ENCODE measurements at regions not wholly inside any gene's neighbourhood (a gene's known extent, or its start where the extent isn't known, plus 50 kb on each side); places are given as distances from the start of the nearest gene placed in this dataset.

- H3K4me3 ChIP-seq (ENCODE audit: low read depth, low read length) = no peak overlapping the region
- TF ChIP-seq CTCF (IDR thresholded peaks at IDR 0.05; ENCODE audit: borderline replicate concordance, insufficient read depth, low read depth, low read length) = no peak
These were observed 356.3 kb downstream of the PLPP3 start for GRCh38 chr1:56222914-56223540.

GRCh38 chr1:56220021-56220420 is 359.3 kb downstream of the PLPP3 start:
- no peak for TF ChIP-seq CTCF (IDR thresholded peaks at IDR 0.05; ENCODE audit: borderline replicate concordance, insufficient read depth, low read depth, low read length)
- H3K4me3 ChIP-seq (ENCODE audit: low read depth, low read length) = no peak overlapping the region

GRCh38 chr1:56218023-56218422 is 361.3 kb downstream of the PLPP3 start:
- no peak overlapping the region for H3K4me3 ChIP-seq (ENCODE audit: low read depth, low read length)
- TF ChIP-seq CTCF (IDR thresholded peaks at IDR 0.05; ENCODE audit: borderline replicate concordance, insufficient read depth, low read depth, low read length) = no peak

GRCh38 chr1:56216218-56216617 is 363.1 kb downstream of the PLPP3 start:
- no peak overlapping the region for H3K4me3 ChIP-seq (ENCODE audit: low read depth, low read length)
- TF ChIP-seq CTCF (IDR thresholded peaks at IDR 0.05; ENCODE audit: borderline replicate concordance, insufficient read depth, low read depth, low read length) = no peak

GRCh38 chr1:56215771-56216170 is 363.6 kb downstream of the PLPP3 start:
- no peak for TF ChIP-seq CTCF (IDR thresholded peaks at IDR 0.05; ENCODE audit: borderline replicate concordance, insufficient read depth, low read depth, low read length)
- no peak overlapping the region for H3K4me3 ChIP-seq (ENCODE audit: low read depth, low read length)

- H3K4me3 ChIP-seq (ENCODE audit: low read depth, low read length) = no peak overlapping the region
- no peak for TF ChIP-seq CTCF (IDR thresholded peaks at IDR 0.05; ENCODE audit: borderline replicate concordance, insufficient read depth, low read depth, low read length)
These were observed 364.3 kb downstream of the PLPP3 start for GRCh38 chr1:56215086-56215485.

GRCh38 chr1:56213068-56213467 is 366.3 kb downstream of the PLPP3 start:
- H3K4me3 ChIP-seq (ENCODE audit: low read depth, low read length) = no peak overlapping the region
- TF ChIP-seq CTCF (IDR thresholded peaks at IDR 0.05; ENCODE audit: borderline replicate concordance, insufficient read depth, low read depth, low read length) = no peak

All from GM12875 (cell line).